Spleen (tissue), 11 donors: ENCODE measurements at regions not wholly inside any gene's neighbourhood (a gene's known extent, or its start where the extent isn't known, plus 50 kb on each side); places are given as distances from the start of the nearest gene placed in this dataset.
"Not testable (repeated sequence)": the region's sequence is repeated elsewhere in the genome, so short reads cannot be mapped to it uniquely, and the experiment has no call there.

Experiments
- DNase-seq: peaks from one replicate; pipeline ENCODE4 v3.0.0-alpha.2; 2020
- H3K27ac ChIP-seq, 8 donors: fragments of 200-600 bp; sonication (generic) in 7 of 8; 1 replicate in 4 of 8; 2 replicates in 4 of 8; pipeline versions ENCODE4 v1.5.0 to v1.8.0; 2016 to 2021; ENCODE audit warnings: inconsistent platforms in 4 of 8, mild to moderate bottlenecking in 4 of 8, moderate library complexity in 1 of 8
- H3K27me3 ChIP-seq, 7 donors: fragments of 200-600 bp; sonication (generic) in 6 of 7; replicated peaks in 1 of 7; 1 replicate in 4 of 7; 2 replicates in 3 of 7; pipeline versions ENCODE4 v1.5.0 to v1.8.0; 2016 to 2021; ENCODE audit warnings: inconsistent platforms in 3 of 7, mild to moderate bottlenecking in 1 of 7
- H3K36me3 ChIP-seq, 6 donors: fragments of 200-600 bp; sonication (generic) in 5 of 6; 1 replicate in 4 of 6; 2 replicates in 2 of 6; pipeline versions ENCODE4 v1.5.0 to v1.8.0; 2016 to 2021; ENCODE audit warnings: inconsistent platforms in 2 of 6
- H3K4me1 ChIP-seq, 6 donors: fragments of 200-600 bp; sonication (generic) in 5 of 6; 1 replicate in 3 of 6; 2 replicates in 3 of 6; pipeline versions ENCODE4 v1.5.0 to v1.8.0; 2016 to 2021; ENCODE audit warnings: inconsistent platforms in 3 of 6
- H3K4me3 ChIP-seq, 8 donors: fragments of 200-600 bp; sonication (generic) in 7 of 8; 1 replicate in 4 of 8; 2 replicates in 4 of 8; pipeline versions ENCODE4 v1.5.0 to v1.8.0; 2016 to 2021; ENCODE audit warnings: inconsistent platforms in 4 of 8, mild to moderate bottlenecking in 4 of 8, moderate library complexity in 2 of 8
- H3K9me3 ChIP-seq, 8 donors: fragments of 200-600 bp; sonication (generic) in 7 of 8; 1 replicate in 4 of 8; 2 replicates in 4 of 8; pipeline versions ENCODE4 v1.5.0 to v1.8.0; 2016 to 2021; ENCODE audit warnings: inconsistent platforms in 4 of 8
- CTCF ChIP-seq, 11 experiments: fragments of 200-600 bp in 7 of 11; fragments of 450-650 bp in 4 of 11; sonication (generic) in 4 of 11; IDR thresholded peaks in 8 of 11; conservative IDR thresholded peaks in 3 of 11; 1 replicate in 7 of 11; 2 replicates in 4 of 11; pipeline versions ENCODE4 v1.4.0 to v1.8.0; 2016 to 2021; ENCODE audit warnings: antibody characterized with exemption in 11 of 11, inconsistent platforms in 4 of 11, mild to moderate bottlenecking in 1 of 11
- POLR2A ChIP-seq, 3 donors: fragments of 450-650 bp; IDR thresholded peaks; one replicate each; pipeline ENCODE4 v1.5.1; 2017; ENCODE audit warnings: antibody characterized with exemption in 3 of 3, mild to moderate bottlenecking in 1 of 3
- POLR2AphosphoS5 ChIP-seq, 3 donors: sonication (generic); formaldehyde crosslinking; IDR thresholded peaks; one replicate each; pipeline ENCODE4 v1.5.1; 2017; ENCODE audit warnings: antibody characterized with exemption in 3 of 3
- WGBS, 5 donors: extraction: QIAGEN DNeasy Blood & Tissue Kit in 3 of 5; methylation state at CpG; one replicate each; pipeline versions ENCODE4 v1.1.5 to v1.1.7; 2013 to 2018; 5-methylcytosine and 5-hydroxymethylcytosine counted together
- intact Hi-C: fragments of 100-400 bp; cut with DNase I; formaldehyde crosslinking; loops from one replicate; pipeline ENCODE4 v1.15.0; 2023; ENCODE audit warnings: low total_unique reads
- donor health status: healthy with polysubstance abuse.
- donor health status: DM: no; HTN: no; CAD: no; lungs with moderate emphysema.
- donor health status: DM: no; HTN: no; CAD: no.
- donor health status: Bipolar disorder and iron deficiency.
- donor health status: healthy.
- donor health status: DM: no; HTN: no; CAD: no.
- donor health status: DM: yes; HTN: yes; CAD: no.

- Histone ChIP-seq H3K4me3 (no peak overlapping the region), H3K9me3 (peaks cover 0 to 7% (median 0%) of the 10 kb centered on the region in 8 donors), H3K4me1 (no peaks in the 10 kb centered on the region), H3K36me3 (no peaks in the 10 kb centered on the region), H3K27me3 (peaks cover 0 to 24% (median 0%) of the 10 kb centered on the region in 7 donors), H3K27ac (no peak overlapping the region)
- TF ChIP-seq POLR2AphosphoS5 (IDR thresholded peaks at IDR 0.05) (no peak), POLR2A (IDR thresholded peaks at IDR 0.05) (no peak), CTCF (IDR thresholded peaks at IDR 0.05 in 8 of 11, conservative IDR thresholded peaks at IDR 0.05 in 3 of 11) (no peak)
- DNase-seq = no peak
- intact Hi-C loops = no loop called here
- WGBS, 5 donors = 90 to 96% (median 92%) methylated on average over 7 of the region's 7 CpGs
Measured at GRCh38 chr7:26084418-26084817, 67.6 kb upstream of the NFE2L3 start.

GRCh38 chr7:26085771-26086170 lies 66.2 kb upstream of the NFE2L3 start:
- 84 to 94% (median 87%) methylated on average over 7 of the region's 7 CpGs for WGBS, 5 donors
- peaks cover 0 to 4% (median 3%) of the 10 kb centered on the region in 6 donors for H3K4me1 ChIP-seq
- H3K4me3 ChIP-seq = no peak overlapping the region
- intact Hi-C loops = loop anchor here (5.0 kb wide), 1 partner anchor 282 kb away; no protein-coding TSS in a partner anchor
- TF ChIP-seq POLR2A (IDR thresholded peaks at IDR 0.05) = no peak
- no peak for TF ChIP-seq CTCF (IDR thresholded peaks at IDR 0.05 in 8 of 11, conservative IDR thresholded peaks at IDR 0.05 in 3 of 11)
- no peak for TF ChIP-seq POLR2AphosphoS5 (IDR thresholded peaks at IDR 0.05)
- no peak overlapping the region for H3K27ac ChIP-seq
- DNase-seq = no peak
- no peaks in the 10 kb centered on the region for H3K36me3 ChIP-seq
- peaks cover 0 to 15% (median 0%) of the 10 kb centered on the region in 8 donors for H3K9me3 ChIP-seq
- H3K27me3 ChIP-seq = peaks cover 0 to 12% (median 0%) of the 10 kb centered on the region in 7 donors

- no peak overlapping the region for H3K27ac ChIP-seq
- TF ChIP-seq POLR2AphosphoS5 (IDR thresholded peaks at IDR 0.05) (no peak), POLR2A (IDR thresholded peaks at IDR 0.05) (no peak), CTCF (IDR thresholded peaks at IDR 0.05 in 8 of 11, conservative IDR thresholded peaks at IDR 0.05 in 3 of 11) (no peak)
- H3K4me3 ChIP-seq = no peak overlapping the region
- intact Hi-C loops = loop anchor here (5.0 kb wide), 1 partner anchor 280 kb away; no protein-coding TSS in a partner anchor
- peaks cover 0 to 16% (median 8%) of the 10 kb centered on the region in 6 donors for H3K4me1 ChIP-seq
- peaks cover 0 to 15% (median 0%) of the 10 kb centered on the region in 8 donors for H3K9me3 ChIP-seq
- 83 to 93% (median 86%) methylated on average over 7 of the region's 7 CpGs for WGBS, 5 donors
- no peaks in the 10 kb centered on the region for H3K27me3 ChIP-seq
- no peaks in the 10 kb centered on the region for H3K36me3 ChIP-seq
- no peak for DNase-seq
Measured at GRCh38 chr7:26087321-26088091, 64.5 kb upstream of the NFE2L3 start.

GRCh38 chr7:26089469-26089868 lies 62.5 kb upstream of the NFE2L3 start:
- 43 to 58% (median 52%) methylated on average over 6 of the region's 6 CpGs for WGBS, 5 donors
- intact Hi-C loops = loop anchor here (5.0 kb wide), 1 partner anchor 278 kb away; no protein-coding TSS in a partner anchor
- peaks cover 0 to 15% (median 0%) of the 10 kb centered on the region in 8 donors for H3K9me3 ChIP-seq
- H3K4me3 ChIP-seq, H3K27me3 ChIP-seq, DNase-seq, H3K36me3 ChIP-seq: not testable (repeated sequence)
- H3K27ac ChIP-seq = peak overlapping the region in 4 of 8 donors; percentile 6 to 42 (median 25)
- peaks cover 0 to 16% (median 8%) of the 10 kb centered on the region in 6 donors for H3K4me1 ChIP-seq
